GM21723 (cell line): ENCODE measurements at regions not wholly inside any gene's neighbourhood (a gene's known extent, or its start where the extent isn't known, plus 50 kb on each side); places are given as distances from the start of the nearest gene placed in this dataset.

Experiments used
- ATAC-seq: cut with Tn5 transposase; IDR thresholded peaks from one replicate; pipeline ENCODE4 v1.9.1; 2021; ENCODE audit warnings: mild to moderate bottlenecking, moderate library complexity; ENCODE audit not compliant: unreplicated experiment

- ATAC-seq = no peak
These were observed 503.4 kb downstream of the PLXNA4 start for GRCh38 chr7:132072873-132073272.

- ATAC-seq = no peak
These were observed 504.1 kb downstream of the PLXNA4 start for GRCh38 chr7:132072165-132072564.

- no peak for ATAC-seq
These were observed 507.0 kb downstream of the PLXNA4 start for GRCh38 chr7:132069306-132069705.

GRCh38 chr7:132066761-132067171 lies 509.5 kb downstream of the PLXNA4 start:
- no peak for ATAC-seq

GRCh38 chr7:132065989-132066603 lies 509.7 kb upstream of the PODXL start:
- ATAC-seq = no peak

GRCh38 chr7:132065193-132065988 lies 509.0 kb upstream of the PODXL start:
- ATAC-seq = no peak

GRCh38 chr7:132063800-132064199 lies 507.4 kb upstream of the PODXL start:
- no peak for ATAC-seq

- ATAC-seq = no peak
These were observed 505.5 kb upstream of the PODXL start for GRCh38 chr7:132061937-132062336.

- ATAC-seq = peak; percentile 67
These were observed 502.7 kb upstream of the PODXL start for GRCh38 chr7:132059141-132059540.

- no peak for ATAC-seq
These were observed 499.1 kb upstream of the PODXL start for GRCh38 chr7:132055336-132056120.

GRCh38 chr7:132053871-132054270 lies 497.4 kb upstream of the PODXL start:
- ATAC-seq = no peak

GRCh38 chr7:132051311-132051710 lies 494.9 kb upstream of the PODXL start:
- no peak for ATAC-seq

GRCh38 chr7:132049462-132050304 lies 493.3 kb upstream of the PODXL start:
- no peak for ATAC-seq

GRCh38 chr7:132045481-132045980 lies 489.1 kb upstream of the PODXL start:
- ATAC-seq = no peak

- ATAC-seq = no peak
These were observed 488.6 kb upstream of the PODXL start for GRCh38 chr7:132045002-132045401.

- no peak for ATAC-seq
These were observed 487.8 kb upstream of the PODXL start for GRCh38 chr7:132044247-132044646.

GRCh38 chr7:132041108-132041507 lies 484.7 kb upstream of the PODXL start:
- ATAC-seq = no peak

- no peak for ATAC-seq
These were observed 479.3 kb upstream of the PODXL start for GRCh38 chr7:132035517-132036362.

GRCh38 chr7:132034748-132035416 lies 478.5 kb upstream of the PODXL start:
- ATAC-seq = no peak
